SK-N-SH (cell line): ENCODE measurements at regions not wholly inside any gene's neighbourhood (a gene's known extent, or its start where the extent isn't known, plus 50 kb on each side); places are given as distances from the start of the nearest gene placed in this dataset.

Experiments used
- CTCF ChIP-seq: fragments of 200-600 bp; sonication (generic); IDR thresholded peaks from 2 replicates; pipeline ENCODE4 v1.6.1; 2017; ENCODE audit warnings: antibody characterized with exemption, mild to moderate bottlenecking, moderate library complexity
- EP300 ChIP-seq, 2 experiments: IDR thresholded peaks; 2 replicates each; pipeline versions ENCODE4 v1.4.0 to v1.6.1; 2012; ENCODE audit warnings: borderline replicate concordance in 1 of 2, low read depth in 1 of 2, low read length in 1 of 2
- FOXM1 ChIP-seq: IDR thresholded peaks from 2 replicates; pipeline ENCODE4 v1.4.0; 2012; ENCODE audit warnings: low read depth, mild to moderate bottlenecking
- GATA2 ChIP-seq: sonication (generic); formaldehyde crosslinking; IDR thresholded peaks from 2 replicates; pipeline ENCODE4 v1.5.0; 2020; ENCODE audit warnings: mild to moderate bottlenecking, missing genetic modification reagents
- JUND ChIP-seq: IDR thresholded peaks from 2 replicates; pipeline ENCODE4 v1.4.0; 2012
- POLR2AphosphoS5 ChIP-seq: IDR thresholded peaks from 2 replicates; pipeline ENCODE4 v1.6.1; 2012; ENCODE audit warnings: low read depth, low read length
- YY1 ChIP-seq: IDR thresholded peaks from 2 replicates; pipeline ENCODE4 v1.4.0; 2012; ENCODE audit warnings: low read depth, mild to moderate bottlenecking

- TF ChIP-seq GATA2 (no peak), POLR2AphosphoS5 (no peak), FOXM1 (no peak), CTCF (no peak), JUND (no peak), EP300 (IDR thresholded peaks at IDR 0.05; ENCODE audit: borderline replicate concordance in 1 of 2, low read depth in 1 of 2, low read length in 1 of 2) (no peak), YY1 (no peak)
Measured at GRCh38 chr12:90027041-90027440, 318.4 kb upstream of the ATP2B1 start.
